CD4-positive, alpha-beta T cell treated with Interleukin-15 for 1 hour (primary cell): ENCODE measurements at regions not wholly inside any gene's neighbourhood (a gene's known extent, or its start where the extent isn't known, plus 50 kb on each side); places are given as distances from the start of the nearest gene placed in this dataset.
A peak's percentile ranks its signal among the peaks of the same experiment; 100 is the strongest.
"Not testable (repeated sequence)": the region's sequence is repeated elsewhere in the genome, so short reads cannot be mapped to it uniquely, and the experiment has no call there.

Experiments
- DNase-seq: peaks from one replicate; pipeline ENCODE4 v3.0.0-alpha.2; 2020

GRCh38 chr13:24931450-24932251, 164.3 kb upstream of the PABPC3 start:
- no peak for DNase-seq

- DNase-seq, result not testable (repeated sequence)
Measured at GRCh38 chr13:24933106-24934023, 162.6 kb upstream of the PABPC3 start.

GRCh38 chr13:24934024-24934385, 161.9 kb upstream of the PABPC3 start:
- DNase-seq, result not testable (repeated sequence)

- DNase-seq, result no peak
Measured at GRCh38 chr13:24938966-24939365, 157.0 kb upstream of the PABPC3 start.

- DNase-seq, result not testable (repeated sequence)
Measured at GRCh38 chr13:24941023-24941713, 154.8 kb upstream of the PABPC3 start.

GRCh38 chr13:24943136-24943535, 152.8 kb upstream of the PABPC3 start:
- DNase-seq, result no peak

GRCh38 chr13:24944073-24944472, 151.9 kb upstream of the PABPC3 start:
- not testable (repeated sequence) for DNase-seq

- not testable (repeated sequence) for DNase-seq
Measured at GRCh38 chr13:24948977-24949376, 147.0 kb upstream of the PABPC3 start.

- not testable (repeated sequence) for DNase-seq
Measured at GRCh38 chr13:24950611-24951010, 145.3 kb upstream of the PABPC3 start.

GRCh38 chr13:24967970-24968369, 128.0 kb upstream of the PABPC3 start:
- not testable (repeated sequence) for DNase-seq

GRCh38 chr13:24968416-24968815, 127.5 kb upstream of the PABPC3 start:
- not testable (repeated sequence) for DNase-seq

GRCh38 chr13:24973102-24973501, 122.8 kb upstream of the PABPC3 start:
- DNase-seq, result not testable (repeated sequence)

GRCh38 chr13:24981181-24981803, 114.6 kb upstream of the PABPC3 start:
- not testable (repeated sequence) for DNase-seq

GRCh38 chr13:24982333-24982999, 113.5 kb upstream of the PABPC3 start:
- DNase-seq, result no peak

- DNase-seq, result no peak
Measured at GRCh38 chr13:24983094-24983493, 112.8 kb upstream of the PABPC3 start.

GRCh38 chr13:24984134-24984533, 111.8 kb upstream of the PABPC3 start:
- no peak for DNase-seq

GRCh38 chr13:24985107-24985506, 110.8 kb upstream of the PABPC3 start:
- no peak for DNase-seq

GRCh38 chr13:24985896-24986295, 110.0 kb upstream of the PABPC3 start:
- no peak for DNase-seq

GRCh38 chr13:24986826-24987225, 109.1 kb upstream of the PABPC3 start:
- no peak for DNase-seq

- not testable (repeated sequence) for DNase-seq
Measured at GRCh38 chr13:24989959-24990358, 106.0 kb upstream of the PABPC3 start.

GRCh38 chr13:24992946-24993345, 103.0 kb upstream of the PABPC3 start:
- DNase-seq, result not testable (repeated sequence)

- peak; percentile 41 for DNase-seq
Measured at GRCh38 chr13:24995225-24995804, 100.6 kb upstream of the PABPC3 start.
